ENCODE measurements at regions not wholly inside any gene's neighbourhood (a gene's known extent, or its start where the extent isn't known, plus 50 kb on each side); places are given as distances from the start of the nearest gene placed in this dataset.

- Histone ChIP-seq H3K56ac (ENCODE audit: extremely low read depth, insufficient read depth, low read length) (no peak overlapping the region), H3K36me3 (ENCODE audit: control insufficient read depth, insufficient read depth, low read length) (no peaks in the 10 kb centered on the region), H2AK9ac (replicated peaks; ENCODE audit: low read depth, low read length, poor library complexity) (no peak overlapping the region), H2BK20ac (ENCODE audit: low read depth, low read length) (no peak overlapping the region), H4K8ac (ENCODE audit: low read depth in 2 of 2, low read length in 2 of 2) (no peak overlapping the region), H2BK5ac (ENCODE audit: low read depth, low read length, poor library complexity, severe bottlenecking) (no peak overlapping the region), H3K14ac (replicated peaks; ENCODE audit: low read depth, low read length) (no peak overlapping the region), H2BK15ac (ENCODE audit: low read depth, low read length) (no peak overlapping the region), H3K4me2 (ENCODE audit: low read depth, low read length) (no peak overlapping the region), H3K23ac (ENCODE audit: low read depth, low read length) (no peak overlapping the region), H2AK5ac (ENCODE audit: low read depth, low read length) (no peak overlapping the region), H3K9me1 (ENCODE audit: insufficient read depth, low read length) (no peaks in the 10 kb centered on the region), H3K4me3 (ENCODE audit: insufficient read depth, low read depth, low read length) (no peak overlapping the region), H3K4me1 (ENCODE audit: control insufficient read depth, insufficient read depth, low read length) (no peaks in the 10 kb centered on the region), H3K18ac (ENCODE audit: low read depth, low read length) (no peak overlapping the region), H4K5ac (ENCODE audit: low read depth, low read length) (no peak overlapping the region), H3K9ac (ENCODE audit: low read depth, low read length) (no peak overlapping the region), H3K27ac (ENCODE audit: insufficient read depth, low read length) (no peak overlapping the region), H3K9me3 (ENCODE audit: control insufficient read depth, insufficient read depth, low read length) (no peaks in the 10 kb centered on the region; the same call in none of the 2 replicates), H3K27me3 (ENCODE audit: control insufficient read depth, insufficient read depth, low read length) (peaks cover 10% of the 10 kb centered on the region), H4K91ac (ENCODE audit: insufficient read depth, low read depth, low read length) (no peak overlapping the region), H4K20me1 (ENCODE audit: insufficient read depth, low read length) (no peaks in the 10 kb centered on the region), H3K4ac (ENCODE audit: low read depth, low read length) (no peak overlapping the region), H2AFZ (replicated peaks; ENCODE audit: low read length, poor library complexity) (no peak overlapping the region), H3K79me1 (ENCODE audit: low read depth in 1 of 2, low read length in 2 of 2) (no peaks in the 10 kb centered on the region), H2BK120ac (ENCODE audit: low read depth, low read length) (no peak overlapping the region)
- ATAC-seq (ENCODE audit: low read depth): no peak
- ChIA-PET CTCF (no interaction called here), POLR2A (ENCODE audit: unreplicated experiment) (interaction anchor here (0.5 to 0.6 kb wide), 2 partner anchors 25 to 115 kb away, joined by 3 to 10 read pairs; no protein-coding TSS in a partner anchor)
- BruUV-seq (replicated peaks): no TSS peak
- dilution Hi-C loops (cut with HindIII; ENCODE audit: low sequenced_read_pairs, unreplicated experiment): no loop called here
- no peak for DNase-seq
- in situ Hi-C loops (cut with MboI; ENCODE audit: low sequenced_read_pairs): no loop called here
- 67% methylated on average over 1 of the region's 5 CpGs; no CpG with 5 or more reads in 1 of the 2 experiments for WGBS, 2 experiments (ENCODE audit: extremely low coverage in 2 of 2, insufficient read length in 1 of 2)
- intact Hi-C loops (cut with micrococcal nuclease): no loop called here
- TF ChIP-seq FOS (IDR thresholded peaks at IDR 0.05; ENCODE audit: low read depth, low read length): no peak
- no peak for TF ChIP-seq BHLHE40 (IDR thresholded peaks at IDR 0.05; ENCODE audit: low read depth, low read length)
- no peak for TF ChIP-seq USF2 (IDR thresholded peaks at IDR 0.05; ENCODE audit: low read depth, low read length)
- no peak for TF ChIP-seq MXI1 (IDR thresholded peaks at IDR 0.05; ENCODE audit: borderline replicate concordance, low read depth, low read length)
- no peak for TF ChIP-seq POLR2A (IDR thresholded peaks at IDR 0.05; ENCODE audit: low read depth, low read length)
- TF ChIP-seq CHD1 (IDR thresholded peaks at IDR 0.05; ENCODE audit: low read depth, low read length): no peak
- TF ChIP-seq MAFK (IDR thresholded peaks at IDR 0.05; ENCODE audit: low read depth, low read length): no peak
Measured at GRCh38 chr2:216569765-216570164, 63.5 kb upstream of the IGFBP2 start.
